A549 (cell line): ENCODE measurements at regions not wholly inside any gene's neighbourhood (a gene's known extent, or its start where the extent isn't known, plus 50 kb on each side); places are given as distances from the start of the nearest gene placed in this dataset.

ENCODE experiments used
- ATAC-seq, 2 experiments: fragments of 200-7000 bp in 1 of 2; fragments of >200 bp in 1 of 2; cut with Nextera tagmentation in 1 of 2; cut with Tn5 transposase in 1 of 2; 3 replicates each; pipeline versions ENCODE4 v1.8.0 to v1.9.1; 2018 to 2020; ENCODE audit warnings: mild to moderate bottlenecking in 1 of 2, moderate library complexity in 1 of 2
- CTCF ChIA-PET: fragments of 300-600 bp; sonication (Branson Sonifier 250); formaldehyde crosslinking; extraction: SDS; loops from one replicate; lab custom pipeline; 2021; ENCODE audit warnings: antibody characterized with exemption, inconsistent platforms; lab: Yijun Ruan, JAX
- POLR2A ChIA-PET: fragments of 350-600 bp; formaldehyde crosslinking; extraction: SDS; loops from one replicate; lab custom pipeline; 2021; ENCODE audit warnings: antibody characterized with exemption, inconsistent platforms; lab: Yijun Ruan, JAX
- DNase-seq, 2 experiments: peaks; one replicate each; pipeline versions ENCODE4 v3.0.0 to v3.0.0-alpha.2; 2011 to 2016; ENCODE audit warnings: low read depth in 1 of 2, low spot score in 1 of 2
- FAIRE-seq: peaks from 2 replicates; lab custom pipeline; 2011; peaks lifted over from hg19 to GRCh38; lab: Jason Lieb, UNC
- H3K27ac ChIP-seq, 2 experiments: fragments of >200 bp; sonication (Bioruptor Twin); formaldehyde crosslinking; 3 replicates each; pipeline ENCODE4 v1.5.1; 2016 to 2017
- H3K4me1 ChIP-seq: fragments of >200 bp; sonication (Bioruptor Twin); formaldehyde crosslinking; 3 replicates; pipeline ENCODE4 v1.6.1; 2016
- H3K4me2 ChIP-seq: fragments of >200 bp; sonication (Bioruptor Twin); formaldehyde crosslinking; 3 replicates; pipeline ENCODE4 v1.6.1; 2016
- H3K4me3 ChIP-seq: fragments of >200 bp; sonication (Bioruptor Twin); formaldehyde crosslinking; 3 replicates; pipeline ENCODE4 v1.5.1; 2016
- H3K9me3 ChIP-seq: fragments of >200 bp; sonication (Bioruptor Twin); formaldehyde crosslinking; 3 replicates; pipeline ENCODE4 v1.6.1; 2016
- ATOH8 ChIP-seq: fragments of 250-450 bp; sonication (Bioruptor Pico); IDR thresholded peaks from 2 replicates; pipeline ENCODE4 v1.5.0; 2020; ENCODE audit warnings: low read depth, mild to moderate bottlenecking, moderate library complexity
- BCL3 ChIP-seq: fragments of >200 bp; sonication (Bioruptor Twin); formaldehyde crosslinking; IDR thresholded peaks from 3 replicates; pipeline ENCODE4 v1.6.1; 2016
- BHLHE40 ChIP-seq: IDR thresholded peaks from 2 replicates; pipeline ENCODE4 v1.6.1; 2012; ENCODE audit warnings: low read depth, low read length, inconsistent platforms
- CHD4 ChIP-seq: fragments of 200-600 bp; sonication (generic); IDR thresholded peaks from 2 replicates; pipeline ENCODE4 v1.6.1; 2016; ENCODE audit warnings: antibody characterized with exemption, mild to moderate bottlenecking, borderline replicate concordance
- CTCF ChIP-seq: fragments of >200 bp; sonication (Bioruptor Twin); formaldehyde crosslinking; IDR thresholded peaks from 3 replicates; pipeline ENCODE4 v1.5.1; 2016
- E2F6 ChIP-seq: IDR thresholded peaks from 2 replicates; pipeline ENCODE4 v1.6.1; 2012; ENCODE audit warnings: low read depth, borderline replicate concordance
- EHF ChIP-seq: fragments of 250-450 bp; sonication (Bioruptor Pico); IDR thresholded peaks from 2 replicates; pipeline ENCODE4 v1.5.0; 2020; ENCODE audit warnings: mild to moderate bottlenecking
- ELK1 ChIP-seq: fragments of 150-350 bp; IDR thresholded peaks from 2 replicates; pipeline ENCODE4 v1.6.1; 2014; ENCODE audit warnings: low read depth, mild to moderate bottlenecking, low read length
- ESRRA ChIP-seq: fragments of 150-350 bp; IDR thresholded peaks from 2 replicates; pipeline ENCODE4 v1.6.1; 2014; ENCODE audit warnings: mild to moderate bottlenecking, low read length, borderline replicate concordance
- FOXS1 ChIP-seq: fragments of 250-450 bp; sonication (Bioruptor Pico); IDR thresholded peaks from 2 replicates; pipeline ENCODE4 v1.5.0; 2020; ENCODE audit warnings: mild to moderate bottlenecking, moderate library complexity
- HEYL ChIP-seq: fragments of 250-450 bp; sonication (Bioruptor Pico); IDR thresholded peaks from 2 replicates; pipeline ENCODE4 v1.8.0; 2021; ENCODE audit warnings: mild to moderate bottlenecking, moderate library complexity
- HOXA7 ChIP-seq: fragments of 250-450 bp; sonication (Bioruptor Pico); IDR thresholded peaks from 2 replicates; pipeline ENCODE4 v1.5.0; 2020; ENCODE audit warnings: mild to moderate bottlenecking, moderate library complexity
- HOXB13 ChIP-seq: fragments of 250-450 bp; sonication (Bioruptor Pico); IDR thresholded peaks from 2 replicates; pipeline ENCODE4 v1.5.0; 2020; ENCODE audit warnings: low read depth, mild to moderate bottlenecking, moderate library complexity
- HOXB5 ChIP-seq: fragments of 250-450 bp; sonication (Bioruptor Pico); IDR thresholded peaks from 2 replicates; pipeline ENCODE4 v1.5.0; 2020; ENCODE audit warnings: mild to moderate bottlenecking, moderate library complexity
- KDM5A ChIP-seq: fragments of 200-600 bp; sonication (generic); IDR thresholded peaks from 2 replicates; pipeline ENCODE4 v1.6.1; 2016; ENCODE audit warnings: antibody characterized with exemption, mild to moderate bottlenecking
- MAZ ChIP-seq: fragments of 150-350 bp; IDR thresholded peaks from 2 replicates; pipeline ENCODE4 v1.6.1; 2014; ENCODE audit warnings: antibody characterized with exemption, low read depth, low read length, borderline replicate concordance
- MYC ChIP-seq: IDR thresholded peaks from 2 replicates; pipeline ENCODE4 v1.6.1; 2012; ENCODE audit warnings: mild to moderate bottlenecking, inconsistent platforms, low read length, improper control_type of control experiment, borderline replicate concordance
- NFE2L2 ChIP-seq: fragments of 150-350 bp; conservative IDR thresholded peaks from 2 replicates; pipeline ENCODE4 v1.6.1; 2014; ENCODE audit warnings: low read length
- POLR2AphosphoS2 ChIP-seq: conservative IDR thresholded peaks from 2 replicates; pipeline ENCODE4 v1.6.1; 2012; ENCODE audit warnings: low read length, improper control_type of control experiment, inconsistent platforms
- RARB ChIP-seq: fragments of 250-450 bp; sonication (Bioruptor Pico); IDR thresholded peaks from 2 replicates; pipeline ENCODE4 v1.8.0; 2021; ENCODE audit warnings: mild to moderate bottlenecking, moderate library complexity
- RFX5 ChIP-seq: fragments of 450-650 bp; IDR thresholded peaks from 2 replicates; pipeline ENCODE4 v1.7.1; 2014; ENCODE audit warnings: antibody characterized with exemption, mild to moderate bottlenecking, moderate library complexity
- TP53 ChIP-seq: fragments of 250-450 bp; sonication (Bioruptor Pico); IDR thresholded peaks from 2 replicates; pipeline ENCODE4 v1.5.0; 2021; ENCODE audit warnings: mild to moderate bottlenecking, moderate library complexity
- ZFP36 ChIP-seq: fragments of 450-650 bp; IDR thresholded peaks from 2 replicates; pipeline ENCODE4 v1.6.1; 2014; ENCODE audit warnings: borderline replicate concordance; ENCODE audit not compliant: partially characterized antibody
- ZNF302 ChIP-seq: fragments of 250-450 bp; sonication (Bioruptor Pico); IDR thresholded peaks from 2 replicates; pipeline ENCODE4 v1.9.0; 2021; ENCODE audit warnings: inconsistent platforms, mild to moderate bottlenecking, moderate library complexity
- ZSCAN20 ChIP-seq: fragments of 250-450 bp; sonication (Bioruptor Pico); IDR thresholded peaks from 2 replicates; pipeline ENCODE4 v1.8.0; 2022; ENCODE audit warnings: mild to moderate bottlenecking, moderate library complexity
- WGBS: methylation state at CpG from one replicate; pipeline ENCODE4 v1.1.6; 2017; ENCODE audit errors: missing lambda C conversion rate; 5-methylcytosine and 5-hydroxymethylcytosine counted together

- Histone ChIP-seq H3K9me3 (no peaks in the 10 kb centered on the region), H3K4me3 (no peak overlapping the region), H3K27ac (no peak overlapping the region), H3K4me1 (no peaks in the 10 kb centered on the region), H3K4me2 (no peak overlapping the region)
- TF ChIP-seq ZFP36 = no peak
- TF ChIP-seq EHF (CRISPR knock-in tag) = no peak
- no peak for TF ChIP-seq KDM5A
- TF ChIP-seq BCL3 = no peak
- no peak for TF ChIP-seq TP53 (CRISPR knock-in tag)
- TF ChIP-seq E2F6 = no peak
- TF ChIP-seq BHLHE40 = no peak
- no peak for TF ChIP-seq CHD4
- no peak for TF ChIP-seq MYC
- TF ChIP-seq ZNF302 (CRISPR knock-in tag) = no peak
- no peak for TF ChIP-seq HOXB5
- DNase-seq (no peak), FAIRE-seq (no peak), ATAC-seq (no peak)
- ChIA-PET POLR2A (no interaction called here), CTCF (no interaction called here)
- WGBS = 0% methylated on average over 2 of the region's 2 CpGs
These were observed 365.9 kb upstream of the C9orf72 start for GRCh38 chr9:27939186-27939585.

- CTCF ChIA-PET = no interaction called here
- FAIRE-seq (no peak), ATAC-seq (no peak)
- H3K4me2 ChIP-seq = no peak overlapping the region
- POLR2A ChIA-PET = no interaction called here
- H3K4me1 ChIP-seq = no peaks in the 10 kb centered on the region
- H3K4me3 ChIP-seq = no peak overlapping the region
- TF ChIP-seq KDM5A (no peak), RFX5 (no peak), TP53 (CRISPR knock-in tag) (no peak), FOXS1 (CRISPR knock-in tag) (no peak), HEYL (no peak), ATOH8 (CRISPR knock-in tag) (no peak), ELK1 (no peak)
- TF ChIP-seq, all 56 proteins: peak for 0
- H3K9me3 ChIP-seq = no peaks in the 10 kb centered on the region
- no peak for DNase-seq
- WGBS = under 1% methylated on average over 3 of the region's 3 CpGs
- no peak overlapping the region for H3K27ac ChIP-seq
These were observed 367.3 kb upstream of the C9orf72 start for GRCh38 chr9:27940535-27940934.

GRCh38 chr9:27943501-27943900, 370.2 kb upstream of the C9orf72 start:
- POLR2A ChIA-PET = no interaction called here
- no peak for ATAC-seq
- Histone ChIP-seq H3K27ac (no peak overlapping the region), H3K9me3 (no peaks in the 10 kb centered on the region), H3K4me1 (no peaks in the 10 kb centered on the region), H3K4me3 (no peak overlapping the region), H3K4me2 (no peak overlapping the region)
- WGBS = 3% methylated on average over 1 of the region's 1 CpG
- DNase-seq = no peak
- no peak for FAIRE-seq
- TF ChIP-seq HEYL = no peak
- TF ChIP-seq RARB (CRISPR knock-in tag) = no peak
- no peak for TF ChIP-seq RFX5
- no peak for TF ChIP-seq NFE2L2
- TF ChIP-seq FOXS1 (CRISPR knock-in tag) = no peak
- no peak for TF ChIP-seq MAZ
- no peak for TF ChIP-seq CHD4
- TF ChIP-seq ZSCAN20 (CRISPR knock-in tag) = no peak
- no peak for TF ChIP-seq HOXB13 (CRISPR knock-in tag)
- no peak for TF ChIP-seq CTCF
- TF ChIP-seq POLR2AphosphoS2 = no peak
- TF ChIP-seq ESRRA = no peak
- TF ChIP-seq HOXA7 = no peak
- CTCF ChIA-PET = no interaction called here
